ENCODE measurements at regions not wholly inside any gene's neighbourhood (a gene's known extent, or its start where the extent isn't known, plus 50 kb on each side); places are given as distances from the start of the nearest gene placed in this dataset.

- DNase-seq (ENCODE audit: low read depth) = no peak
Measured at GRCh38 chr5:142384014-142384413, 59.2 kb upstream of the SPRY4 start.

- no peak for DNase-seq (ENCODE audit: low read depth)
Measured at GRCh38 chr5:142382186-142382585, 57.4 kb upstream of the SPRY4 start.

GRCh38 chr5:142378737-142379634 lies 54.2 kb upstream of the SPRY4 start:
- DNase-seq (ENCODE audit: low read depth) = no peak

GRCh38 chr5:142375944-142376411 lies 51.2 kb upstream of the SPRY4 start:
- DNase-seq (ENCODE audit: low read depth) = no peak
